DMS114 treated with DMSO at 0.1 percent for 48 hours (cell line): ENCODE measurements at regions not wholly inside any gene's neighbourhood (a gene's known extent, or its start where the extent isn't known, plus 50 kb on each side); places are given as distances from the start of the nearest gene placed in this dataset.

ENCODE experiments used
- DNase-seq: peaks from one replicate; lab custom pipeline; 2025; ENCODE audit not compliant: unreplicated experiment; lab: John Stamatoyannopoulos, UW

DNA sequence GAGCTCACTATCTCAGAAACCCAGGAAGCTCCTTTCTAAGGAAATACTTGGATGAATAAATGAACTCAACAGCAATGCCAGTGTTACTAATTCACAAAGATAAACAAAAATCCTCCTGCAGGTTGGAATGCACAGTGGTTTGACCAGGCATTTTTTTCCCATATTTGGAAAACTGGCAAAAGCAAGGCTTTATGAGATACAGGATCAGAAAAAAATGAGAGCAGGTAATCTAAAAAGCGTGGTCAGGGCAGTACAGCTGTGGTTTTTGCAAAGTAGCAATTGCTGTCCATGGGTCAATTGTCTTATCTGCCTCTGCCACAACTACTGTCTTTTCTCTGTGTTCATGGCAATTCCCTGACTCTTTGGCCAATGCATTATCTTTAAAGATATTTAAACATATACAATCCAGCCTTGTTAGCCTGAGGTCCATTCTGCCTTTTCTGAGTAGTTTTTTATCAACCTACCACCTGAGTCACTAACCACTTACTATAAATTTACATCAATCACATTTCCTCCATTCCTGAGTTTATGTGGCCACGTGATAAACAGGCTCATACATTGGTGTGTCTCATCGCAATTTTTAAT, 564.5 kb upstream of the IGFBP3 start:
- DNase-seq = no peak

DNA sequence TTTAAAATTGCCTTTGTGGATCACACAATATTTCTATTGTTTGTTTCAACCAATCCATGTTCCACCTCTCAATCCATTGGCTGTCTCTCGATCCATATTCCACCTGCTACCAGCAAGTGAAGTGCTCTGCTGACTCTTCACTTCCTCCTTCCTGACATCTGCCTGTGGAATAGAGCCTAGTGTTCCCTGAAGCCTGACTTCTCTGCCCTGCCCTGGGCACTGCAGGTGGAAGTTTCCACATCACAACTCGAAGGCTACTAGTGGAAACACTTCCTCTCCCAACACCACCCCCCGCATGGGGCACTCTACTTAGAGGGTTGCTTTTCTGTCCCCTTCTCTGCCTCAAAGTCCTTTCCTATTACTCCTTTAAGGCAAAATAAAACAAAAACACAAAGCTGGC, 563.8 kb upstream of the IGFBP3 start:
- no peak for DNase-seq

DNA sequence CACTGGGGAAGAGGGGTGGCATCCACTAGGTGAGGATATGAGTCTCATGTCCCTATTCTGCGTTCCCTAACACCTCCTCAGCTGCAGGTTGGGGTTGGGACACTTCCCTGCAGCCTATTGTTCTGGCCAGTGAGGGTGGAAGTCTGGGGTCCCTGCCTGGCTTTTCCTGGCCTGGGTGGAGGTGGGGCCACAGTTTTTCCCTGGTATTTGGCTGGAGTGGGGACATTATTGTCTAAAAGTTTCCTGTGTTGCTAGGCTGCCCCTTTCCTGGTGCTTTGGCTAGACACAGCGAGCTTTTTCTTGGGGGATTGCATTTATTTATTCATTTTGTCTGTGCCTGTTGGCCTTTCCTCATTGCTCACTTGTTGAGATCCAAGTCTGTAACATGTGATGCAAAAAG, 559.5 kb upstream of the IGFBP3 start:
- no peak for DNase-seq

DNA sequence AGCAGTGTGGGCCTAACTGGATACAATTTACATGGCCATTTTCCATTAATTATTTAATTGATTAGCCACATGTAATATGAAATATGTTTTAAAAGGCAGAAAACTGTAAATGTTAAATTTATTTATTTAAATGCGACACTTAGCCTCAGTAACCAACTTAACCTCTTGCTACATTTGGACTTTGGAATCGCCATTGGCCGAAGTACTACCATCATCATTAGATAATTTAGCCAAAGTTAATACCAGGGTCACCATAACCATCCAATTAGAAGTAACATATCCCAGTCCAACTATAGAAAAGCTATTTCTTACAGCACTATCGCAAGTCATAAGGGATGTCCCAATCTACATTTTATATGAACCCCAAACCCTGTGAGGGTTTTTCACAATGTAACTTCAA, 558.6 kb upstream of the IGFBP3 start:
- no peak for DNase-seq

DNA sequence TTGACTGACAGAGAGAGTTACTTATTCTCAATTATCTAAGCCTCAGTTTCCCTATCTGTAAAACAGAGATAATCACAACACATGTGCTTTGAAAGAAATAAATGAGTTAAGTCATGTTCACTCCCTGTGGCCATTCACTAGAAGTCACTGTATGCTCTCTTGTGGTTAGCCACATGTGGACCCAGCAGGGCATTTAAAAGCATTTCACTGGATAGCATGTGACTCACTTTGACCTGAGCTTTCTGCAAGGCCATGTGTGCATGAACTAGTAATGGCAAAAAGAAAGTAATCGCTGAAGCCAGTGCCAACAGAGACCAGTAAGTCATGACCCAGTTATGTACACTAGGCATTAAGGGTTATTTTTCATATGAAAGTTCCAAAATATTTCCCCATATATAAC, 557.0 kb upstream of the IGFBP3 start:
- DNase-seq = no peak

DNA sequence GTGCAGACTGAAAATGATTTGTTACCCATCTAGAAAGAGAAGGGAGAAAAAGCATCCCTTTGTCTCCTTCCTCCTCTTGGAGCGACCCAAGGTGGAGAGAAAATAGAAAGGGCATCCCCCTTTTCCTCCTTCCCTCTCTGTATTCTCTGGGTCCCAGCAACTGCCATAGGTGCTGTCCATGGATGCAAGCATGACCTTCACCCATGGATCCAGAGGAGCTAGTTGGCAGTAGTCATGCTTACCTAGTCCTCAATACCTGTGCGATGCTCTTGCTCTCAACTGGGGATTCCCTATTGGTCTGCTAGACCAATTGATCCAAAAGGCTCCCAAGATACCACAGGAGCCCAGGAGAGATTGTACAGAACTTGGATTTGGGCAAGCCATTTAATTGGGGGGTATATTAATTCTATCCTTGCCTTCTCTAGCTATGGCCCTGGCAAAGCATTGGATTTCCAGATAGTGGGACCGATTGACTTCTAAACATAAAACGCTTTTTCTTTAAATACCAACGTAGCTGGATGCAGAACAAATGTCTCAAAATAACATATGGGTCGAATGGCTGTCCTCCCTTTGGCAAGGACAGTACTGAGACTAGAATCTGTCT, 547.8 kb upstream of the IGFBP3 start:
- no peak for DNase-seq

DNA sequence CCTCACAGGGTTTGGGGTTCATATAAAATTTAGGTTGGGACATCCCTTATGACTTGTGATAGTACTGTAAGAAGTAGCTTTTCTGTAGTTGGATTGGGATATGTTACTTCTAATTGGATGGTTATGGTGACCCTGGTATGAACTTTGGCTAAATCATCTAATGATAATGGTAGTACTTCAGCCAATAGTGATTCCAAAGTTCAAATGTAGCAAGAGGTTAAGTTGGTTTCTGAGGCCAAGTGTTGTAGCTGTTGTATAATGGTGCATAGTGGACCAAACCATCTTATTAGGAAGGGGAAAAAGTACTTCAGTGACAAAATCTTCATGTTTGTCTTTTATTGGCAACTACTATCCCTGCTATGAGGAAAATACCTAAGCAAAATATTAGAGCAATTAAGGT, 542.1 kb upstream of the IGFBP3 start:
- DNase-seq = no peak

DNA sequence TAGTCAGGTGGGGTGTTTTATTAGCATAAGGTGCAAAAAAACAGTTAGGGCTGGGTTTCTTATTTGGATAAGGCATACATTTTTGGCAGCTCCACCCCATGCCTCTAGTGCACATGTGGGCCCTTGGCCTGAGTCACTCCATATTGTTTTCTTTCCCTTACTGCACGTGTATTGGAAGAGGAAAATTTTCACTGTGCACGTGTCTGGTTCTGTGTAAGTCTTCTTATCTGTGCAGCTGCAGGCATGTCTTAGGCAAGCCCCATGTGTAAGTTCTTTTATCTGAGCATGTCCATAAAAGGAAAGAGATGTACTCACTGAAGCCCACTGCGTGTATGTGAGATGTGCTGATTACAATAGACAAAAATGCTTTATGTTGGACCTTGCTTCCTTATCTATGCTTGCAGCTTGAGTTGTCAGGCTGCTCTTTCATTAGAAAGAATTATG, 540.3 kb upstream of the IGFBP3 start:
- DNase-seq = no peak

DNA sequence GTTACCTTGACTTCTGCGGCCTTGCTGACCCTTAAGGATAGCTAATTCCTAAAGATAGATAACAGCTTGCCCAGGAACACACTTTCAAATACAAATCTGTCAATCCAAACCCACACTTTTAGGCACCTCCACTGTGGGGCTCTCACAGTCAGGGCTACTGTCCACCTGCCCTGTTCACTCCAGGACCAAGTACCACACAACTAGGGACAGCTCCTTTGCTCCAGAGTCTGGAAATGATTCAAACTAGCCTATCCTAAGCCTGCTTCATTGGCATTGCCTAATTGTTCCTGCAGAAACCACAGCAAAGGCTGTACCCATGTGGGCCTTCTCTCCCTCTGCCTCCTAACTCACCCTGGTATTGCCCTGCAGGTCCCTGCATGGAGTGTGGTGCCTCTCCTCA, 538.9 kb upstream of the IGFBP3 start:
- DNase-seq = no peak

DNA sequence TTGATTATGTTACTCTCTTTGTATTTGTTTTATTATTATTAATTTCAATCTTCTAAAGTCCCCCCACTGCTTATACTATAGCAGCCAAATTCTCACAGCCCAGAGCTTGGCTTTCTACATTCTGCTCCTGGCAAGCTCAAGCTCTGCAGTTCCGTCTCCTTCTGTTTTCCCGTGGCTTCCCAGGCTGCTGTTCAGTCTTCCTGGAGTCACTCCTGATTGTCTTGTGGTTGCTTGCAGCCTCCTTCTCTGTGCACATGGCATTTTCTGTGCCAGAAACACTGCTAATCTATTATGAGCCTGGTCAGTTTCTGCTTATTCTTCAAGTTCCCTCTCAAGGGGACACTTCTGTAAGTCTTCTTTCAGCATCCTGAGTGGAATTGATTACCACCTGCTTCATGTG, 533.7 kb upstream of the IGFBP3 start:
- DNase-seq = no peak

DNA sequence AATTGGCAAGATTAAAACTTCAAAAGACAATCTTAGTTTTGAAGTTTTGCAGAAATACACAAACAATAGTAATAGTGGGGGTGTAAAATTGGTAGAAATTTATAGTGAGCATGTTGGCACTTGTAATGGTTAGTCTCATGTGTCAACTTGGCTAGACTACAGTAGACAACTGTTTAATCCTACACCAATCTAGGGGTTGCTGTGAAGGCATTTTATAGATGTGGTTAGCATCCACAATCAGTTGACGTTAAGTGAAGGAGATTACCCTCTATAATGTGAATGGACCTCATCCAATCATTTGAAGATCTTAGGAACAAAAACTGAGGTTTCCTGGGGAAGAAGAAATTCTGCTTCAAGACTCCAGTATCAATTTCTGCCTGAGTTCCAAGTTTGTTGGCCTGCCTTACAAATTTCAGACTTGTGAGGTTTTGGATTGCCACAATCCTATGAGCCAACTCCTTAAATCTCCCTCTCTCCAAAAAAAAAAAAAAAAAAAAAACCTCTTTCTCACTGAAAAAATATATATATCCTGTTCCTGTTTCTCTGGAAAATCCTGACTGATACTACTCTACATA, 531.6 kb upstream of the IGFBP3 start:
- no peak for DNase-seq

DNA sequence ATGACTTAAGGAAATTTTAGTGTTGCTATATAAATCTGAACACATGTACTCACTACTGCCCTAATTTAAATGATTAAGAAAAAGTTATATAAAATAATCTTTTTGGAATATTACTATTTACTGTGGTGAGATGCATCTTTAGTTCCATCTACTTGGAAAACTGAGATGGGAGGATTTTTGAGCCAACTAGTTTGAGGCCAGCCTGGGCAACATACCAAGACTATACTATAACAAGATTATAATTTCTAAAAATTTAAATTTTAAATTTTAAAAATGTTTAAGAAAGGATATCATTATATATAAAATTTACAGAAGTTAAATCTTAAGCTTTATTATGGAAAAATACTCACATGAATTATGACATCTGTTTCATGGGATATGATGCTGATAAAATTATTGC, 530.8 kb upstream of the IGFBP3 start:
- DNase-seq = no peak

DNA sequence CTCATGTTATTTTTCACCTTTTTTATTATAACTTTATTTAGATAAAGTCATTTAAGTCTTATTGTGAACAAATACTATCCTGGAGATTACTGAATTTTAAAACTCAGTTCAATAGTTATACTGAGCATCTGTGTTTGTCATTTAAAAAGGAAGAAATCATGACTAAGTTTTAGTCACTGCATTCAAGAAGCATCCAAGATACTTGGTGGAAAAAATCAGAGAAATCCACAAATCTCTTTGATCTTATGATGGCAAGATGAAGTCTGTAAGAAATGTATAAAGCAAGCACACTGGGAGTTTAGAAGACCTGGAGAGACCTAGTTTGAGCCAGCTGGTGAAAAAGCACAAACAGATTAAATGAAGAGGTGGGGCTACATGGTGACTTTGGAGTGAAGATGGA, 529.8 kb upstream of the IGFBP3 start:
- no peak for DNase-seq

DNA sequence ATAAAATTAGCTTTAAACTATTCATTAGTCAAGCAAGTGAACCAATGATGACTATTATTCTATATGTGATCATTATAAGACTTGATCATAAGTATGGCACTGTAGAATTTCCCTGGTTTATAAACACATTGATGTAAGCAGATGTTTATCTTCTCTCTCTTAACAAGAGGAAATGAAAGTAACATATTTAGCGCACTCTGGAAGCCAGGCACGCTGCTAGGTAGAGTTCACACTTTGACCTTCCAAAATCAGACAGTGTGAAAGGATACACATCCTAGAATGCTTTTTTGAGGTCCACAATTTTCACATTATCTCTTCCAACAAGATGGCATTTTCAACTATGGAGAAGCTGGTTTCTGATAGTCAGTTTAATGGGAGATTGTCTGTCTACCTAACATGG, 529.4 kb upstream of the IGFBP3 start:
- no peak for DNase-seq

DNA sequence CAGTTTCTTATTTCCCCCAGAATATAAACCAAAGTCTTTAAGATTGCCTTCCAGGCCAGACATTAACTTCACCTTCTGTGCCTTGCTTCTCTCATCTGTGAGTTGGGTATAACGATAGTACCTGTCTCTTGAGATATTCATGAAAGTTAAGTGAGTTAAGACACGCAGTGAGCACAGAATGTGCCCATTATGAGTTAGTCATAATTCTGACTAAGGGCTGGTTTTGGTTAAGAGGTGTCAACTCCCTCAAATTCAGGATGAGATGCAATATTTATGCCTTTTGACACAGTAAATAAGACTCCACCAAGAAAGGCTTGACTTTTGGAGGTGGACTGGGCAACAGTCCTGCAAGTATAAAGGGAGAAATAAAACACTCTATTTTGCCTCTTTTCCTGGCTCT, 528.7 kb upstream of the IGFBP3 start:
- DNase-seq = no peak

DNA sequence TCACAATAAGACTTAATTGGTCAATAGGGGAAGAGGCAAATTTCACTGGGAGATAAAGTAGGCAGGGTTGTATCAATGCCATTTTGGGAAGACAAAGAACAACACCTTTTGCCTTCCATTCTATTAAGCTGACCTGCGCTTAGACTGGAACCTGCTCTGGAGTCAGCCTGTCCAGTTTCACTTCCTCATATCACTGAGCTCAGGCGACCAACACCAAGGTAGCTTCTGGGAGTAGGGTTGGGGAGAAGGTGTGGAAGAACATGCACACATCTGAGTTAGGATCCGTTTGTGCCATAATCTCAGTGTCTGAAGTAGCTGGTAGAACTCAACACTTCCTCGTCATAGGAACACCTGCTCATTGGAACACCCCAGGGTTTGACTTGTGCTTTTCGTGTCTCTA, 527.4 kb upstream of the IGFBP3 start:
- no peak for DNase-seq

DNA sequence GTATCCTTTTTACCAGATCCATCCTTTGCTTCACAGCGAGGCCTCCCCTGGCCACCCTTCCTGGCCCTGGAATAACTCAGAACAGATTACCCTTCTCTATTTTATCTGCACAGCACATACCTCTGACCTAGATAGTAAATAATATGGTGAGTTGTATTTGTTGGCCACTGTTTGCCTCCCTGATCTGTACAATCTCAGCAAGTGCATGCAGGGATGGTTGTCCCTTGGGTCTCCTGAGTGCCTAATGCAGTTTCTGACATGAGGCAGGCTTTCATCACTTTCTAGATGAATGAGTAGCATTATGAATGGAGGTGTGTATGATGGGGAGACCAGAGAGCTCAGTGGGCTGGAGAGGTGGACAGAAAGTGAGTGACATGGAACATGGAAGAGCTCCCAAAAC, 525.1 kb upstream of the IGFBP3 start:
- no peak for DNase-seq

DNA sequence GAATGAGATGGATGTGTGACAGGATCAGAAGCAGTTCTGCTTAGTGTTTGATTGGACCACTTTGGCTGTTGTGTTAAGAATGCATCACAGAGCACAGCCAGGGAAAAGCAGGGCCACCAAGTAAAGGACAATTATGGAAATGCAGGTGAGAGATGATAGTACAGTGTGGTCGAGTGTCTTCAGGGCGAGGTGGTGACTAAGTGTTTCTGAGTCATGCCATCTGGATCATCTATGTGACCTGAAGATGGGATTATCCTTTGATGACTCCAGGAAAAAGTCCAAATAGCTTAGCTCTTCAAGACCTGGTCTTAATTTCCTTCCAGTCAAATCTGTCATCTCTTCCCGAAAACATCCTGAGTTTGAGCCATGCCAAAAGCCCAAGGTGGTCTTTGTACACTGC, 523.2 kb upstream of the IGFBP3 start:
- DNase-seq = no peak

DNA sequence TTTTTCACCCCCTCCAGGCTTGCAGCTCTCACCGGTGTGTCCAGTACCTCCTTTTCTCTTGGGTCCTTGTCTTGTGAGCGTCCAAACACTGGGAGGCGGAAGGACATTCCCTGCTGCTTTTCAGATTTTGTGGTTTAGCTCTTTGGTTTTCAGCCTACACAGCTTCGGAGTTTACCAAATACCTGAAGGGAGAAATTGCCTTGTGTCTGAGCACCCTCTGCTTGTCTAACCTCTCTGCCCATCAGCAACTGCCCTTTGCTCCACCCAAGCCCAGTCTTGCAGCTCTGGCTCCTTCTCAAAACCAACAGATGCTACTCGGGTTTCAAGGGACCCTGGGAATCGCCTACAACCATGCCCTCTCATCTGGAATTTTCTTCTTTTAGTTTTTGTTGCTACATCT, 519.1 kb upstream of the IGFBP3 start:
- DNase-seq = no peak

DNA sequence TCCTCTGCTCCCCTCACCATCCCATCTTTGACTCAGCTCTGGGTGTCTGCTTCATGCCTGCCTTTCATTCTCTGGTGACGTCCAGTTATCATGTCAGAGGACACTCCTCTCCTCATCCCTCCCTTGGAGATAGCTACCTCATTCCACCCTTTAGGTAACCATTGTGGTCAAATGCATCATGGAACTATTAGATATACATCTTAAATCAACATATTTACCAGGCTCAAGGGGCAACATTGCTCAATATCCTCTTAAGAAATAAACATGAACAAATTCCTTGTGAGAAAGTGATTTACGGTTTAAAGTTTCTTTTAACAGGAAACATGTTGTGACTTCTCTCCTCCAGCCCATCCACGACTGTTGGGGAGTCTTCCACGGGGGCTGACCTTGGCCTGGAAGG, 511.6 kb upstream of the IGFBP3 start:
- DNase-seq = no peak

DNA sequence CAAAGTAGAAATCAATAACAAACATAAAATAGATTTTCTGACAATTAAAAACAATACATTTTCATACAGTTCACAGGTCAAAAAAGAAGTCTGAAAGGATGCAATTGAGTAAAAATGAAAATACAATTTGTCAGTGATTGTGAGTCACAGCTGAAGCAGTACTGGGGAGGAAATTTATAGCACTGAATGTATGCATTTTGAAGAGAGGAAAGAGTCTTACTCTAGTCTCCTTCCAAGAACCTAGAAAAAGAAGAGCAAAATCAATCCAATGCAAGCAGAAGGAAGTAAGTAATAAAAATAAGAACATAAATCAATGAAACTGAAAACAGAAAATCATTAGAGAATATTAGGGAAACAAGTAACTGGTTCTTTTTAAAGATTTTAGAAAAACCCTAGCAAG, 507.2 kb upstream of the IGFBP3 start:
- DNase-seq = no peak

DNA sequence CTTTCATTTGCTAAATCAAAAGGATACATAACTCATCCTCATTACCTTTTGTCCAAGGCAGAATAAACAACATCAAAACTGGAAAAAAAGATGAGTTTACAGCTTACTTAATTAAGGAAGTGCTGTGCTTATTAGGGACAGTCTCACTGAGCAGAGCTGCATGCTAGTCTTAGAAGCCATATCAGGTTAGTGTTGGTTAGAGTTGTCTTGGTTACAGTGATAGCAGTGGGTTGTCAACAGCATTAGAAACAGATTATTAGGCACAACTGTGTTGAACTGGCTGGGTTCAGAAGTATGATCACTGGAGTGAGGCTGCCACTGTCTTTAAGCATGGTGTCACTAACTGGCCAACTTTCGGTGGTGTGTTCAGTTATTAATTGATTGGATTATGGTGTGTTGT, 503.9 kb upstream of the IGFBP3 start:
- no peak for DNase-seq
